GM23338 (cell line): ENCODE measurements at regions not wholly inside any gene's neighbourhood (a gene's known extent, or its start where the extent isn't known, plus 50 kb on each side); places are given as distances from the start of the nearest gene placed in this dataset.

Experiments
- ATAC-seq: fragments of 200-7000 bp; cut with Tn5 transposase; 3 replicates; pipeline ENCODE4 v1.9.1; 2020
- DNase-seq: peaks from one replicate; pipeline ENCODE4 v3.0.0-alpha.2; 2015; ENCODE audit warnings: low spot score
- H2AFZ ChIP-seq: fragments of 200-600 bp; sonication (generic); 2 replicates; pipeline ENCODE4 v1.8.0; 2016; ENCODE audit warnings: antibody characterized with exemption, mild to moderate bottlenecking, moderate library complexity
- H3F3A ChIP-seq: fragments of 200-600 bp; sonication (generic); replicated peaks from 2 replicates; pipeline ENCODE4 v1.8.0; 2017; ENCODE audit warnings: antibody characterized with exemption, mixed run types, low read depth
- H3K27ac ChIP-seq: fragments of 200-600 bp; sonication (generic); 2 replicates; pipeline ENCODE4 v1.6.1; 2016; ENCODE audit warnings: low read depth
- H3K27me3 ChIP-seq: fragments of 200-600 bp; sonication (generic); 2 replicates; pipeline ENCODE4 v1.8.0; 2016; ENCODE audit warnings: mild to moderate bottlenecking, mixed run types, moderate library complexity; ENCODE audit not compliant: insufficient read depth
- H3K36me3 ChIP-seq: fragments of 200-600 bp; sonication (generic); 2 replicates; pipeline ENCODE4 v1.8.0; 2016; ENCODE audit warnings: mild to moderate bottlenecking; ENCODE audit not compliant: insufficient read depth
- H3K4me1 ChIP-seq: fragments of 200-600 bp; sonication (generic); 2 replicates; pipeline ENCODE4 v1.8.0; 2016; ENCODE audit warnings: mild to moderate bottlenecking, moderate library complexity; ENCODE audit not compliant: insufficient read depth
- H3K4me2 ChIP-seq: fragments of 200-600 bp; sonication (generic); 2 replicates; pipeline ENCODE4 v1.7.1; 2017; ENCODE audit warnings: mixed run types
- H3K4me3 ChIP-seq: fragments of 200-600 bp; sonication (generic); 2 replicates; pipeline ENCODE4 v1.6.1; 2016; ENCODE audit warnings: mixed run types
- H3K79me2 ChIP-seq: fragments of 200-600 bp; sonication (generic); replicated peaks from 2 replicates; pipeline ENCODE4 v1.8.0; 2017; ENCODE audit warnings: mild to moderate bottlenecking; ENCODE audit not compliant: insufficient read depth
- H3K9me2 ChIP-seq: fragments of 200-600 bp; sonication (generic); 2 replicates; pipeline ENCODE4 v1.8.0; 2017; ENCODE audit not compliant: insufficient read depth
- H4K20me1 ChIP-seq: fragments of 200-600 bp; sonication (generic); replicated peaks from 2 replicates; pipeline ENCODE4 v1.8.0; 2017; ENCODE audit warnings: mild to moderate bottlenecking; ENCODE audit not compliant: insufficient read depth
- H3K27ac Mint-ChIP-seq: 2 replicates; pipeline ENCODE4 v1.8.0; 2020; ENCODE audit warnings: inconsistent platforms, mild to moderate bottlenecking, moderate library complexity, mixed read lengths
- H3K27me3 Mint-ChIP-seq: 3 replicates; pipeline ENCODE4 v1.8.0; 2022; ENCODE audit warnings: low read depth, mild to moderate bottlenecking, moderate library complexity, mixed read lengths, inconsistent platforms; ENCODE audit not compliant: insufficient read depth, poor library complexity
- H3K36me3 Mint-ChIP-seq: 3 replicates; pipeline ENCODE4 v1.8.0; 2021; ENCODE audit warnings: low read depth, mild to moderate bottlenecking, inconsistent platforms, moderate library complexity, mixed read lengths
- H3K4me1 Mint-ChIP-seq: 3 replicates; pipeline ENCODE4 v1.8.0; 2020; ENCODE audit warnings: mild to moderate bottlenecking, inconsistent platforms, mixed read lengths
- H3K4me3 Mint-ChIP-seq: 3 replicates; pipeline ENCODE4 v1.8.0; 2021; ENCODE audit warnings: moderate library complexity, mild to moderate bottlenecking, inconsistent platforms, mixed read lengths
- H3K9me3 Mint-ChIP-seq: 3 replicates; pipeline ENCODE4 v1.8.0; 2020; ENCODE audit warnings: moderate library complexity, mild to moderate bottlenecking, inconsistent platforms, mixed read lengths
- CREB1 ChIP-seq: fragments of 250-450 bp; sonication (Bioruptor Pico); IDR thresholded peaks from 2 replicates; pipeline ENCODE4 v1.5.0; 2020; ENCODE audit warnings: low read depth, mild to moderate bottlenecking, moderate library complexity
- EZH2 ChIP-seq: fragments of 200-600 bp; sonication (generic); IDR thresholded peaks from one replicate; pipeline ENCODE4 v1.8.0; 2017; ENCODE audit warnings: antibody characterized with exemption, mild to moderate bottlenecking, low read depth; ENCODE audit not compliant: unreplicated experiment
- EZH2phosphoT487 ChIP-seq: fragments of 200-600 bp; sonication (generic); IDR thresholded peaks from one replicate; pipeline ENCODE4 v1.8.1; 2018; ENCODE audit warnings: antibody characterized with exemption; ENCODE audit not compliant: unreplicated experiment
- JUNB ChIP-seq: IDR thresholded peaks from one replicate; pipeline ENCODE4 v1.6.1; 2016; ENCODE audit warnings: antibody characterized with exemption; ENCODE audit not compliant: unreplicated experiment
- NANOG ChIP-seq: IDR thresholded peaks from 2 replicates; pipeline ENCODE4 v1.6.1; 2016; ENCODE audit warnings: antibody characterized with exemption, borderline replicate concordance
- POLR2AphosphoS5 ChIP-seq: IDR thresholded peaks from 2 replicates; pipeline ENCODE4 v1.6.1; 2016; ENCODE audit warnings: antibody characterized with exemption, low read depth
- REST ChIP-seq: IDR thresholded peaks from one replicate; pipeline ENCODE4 v1.6.1; 2018; ENCODE audit warnings: antibody characterized with exemption; ENCODE audit not compliant: unreplicated experiment
- STAT1 ChIP-seq: IDR thresholded peaks from one replicate; pipeline ENCODE4 v1.6.1; 2016; ENCODE audit warnings: antibody characterized with exemption; ENCODE audit not compliant: unreplicated experiment
- ZNF114 ChIP-seq: fragments of 250-450 bp; sonication (Bioruptor Pico); IDR thresholded peaks from 2 replicates; pipeline ENCODE4 v1.5.0; 2020; ENCODE audit warnings: mild to moderate bottlenecking, moderate library complexity
- ZNF331 ChIP-seq: fragments of 250-450 bp; sonication (Bioruptor Pico); IDR thresholded peaks from 2 replicates; pipeline ENCODE4 v1.5.0; 2020; ENCODE audit warnings: low read depth, mild to moderate bottlenecking, moderate library complexity
- TF ChIP-seq, protein P1 (sequence below): fragments of 250-450 bp; sonication (Bioruptor Pico); IDR thresholded peaks from 2 replicates; pipeline ENCODE4 v1.5.0; 2020; ENCODE audit warnings: mild to moderate bottlenecking, moderate library complexity
- TF ChIP-seq, protein P2 (sequence below): IDR thresholded peaks from 2 replicates; pipeline ENCODE4 v1.6.1; 2016; ENCODE audit warnings: antibody characterized with exemption
- TF ChIP-seq, protein P3 (sequence below), 2 experiments: fragments of 200-600 bp in 1 of 2; sonication (generic) in 1 of 2; conservative IDR thresholded peaks; 2 replicates each; pipeline versions ENCODE4 v1.5.1 to v1.6.1; 2016 to 2017; ENCODE audit warnings: antibody characterized with exemption in 2 of 2, low read depth in 2 of 2, mild to moderate bottlenecking in 2 of 2, moderate library complexity in 1 of 2

GRCh38 chr4:45215976-45216542 is 489.7 kb upstream of the GNPDA2 start:
- Histone ChIP-seq H3K27ac (no peak overlapping the region), H2AFZ (no peak overlapping the region), H3K4me1 (no peaks in the 10 kb centered on the region), H3K36me3 (no peaks in the 10 kb centered on the region), H3K79me2 (no peaks in the 10 kb centered on the region), H3K4me2 (no peak overlapping the region), H3F3A (no peaks in the 10 kb centered on the region), H3K27me3 (no peaks in the 10 kb centered on the region), H4K20me1 (no peaks in the 10 kb centered on the region), H3K9me2 (peaks cover 4% of the 10 kb centered on the region; the same call in 1 of the 2 replicates), H3K4me3 (no peak overlapping the region)
- DNase-seq (no peak), ATAC-seq (no peak)
- no peaks in the 10 kb centered on the region for H3K36me3 Mint-ChIP-seq
- no peaks in the 10 kb centered on the region for H3K27me3 Mint-ChIP-seq
- H3K4me1 Mint-ChIP-seq: no peaks in the 10 kb centered on the region
- no peak overlapping the region for H3K27ac Mint-ChIP-seq
- no peak overlapping the region for H3K4me3 Mint-ChIP-seq
- TF ChIP-seq EZH2phosphoT487: no peak
- no peak for TF ChIP-seq CREB1
- TF ChIP-seq, protein P1, sequence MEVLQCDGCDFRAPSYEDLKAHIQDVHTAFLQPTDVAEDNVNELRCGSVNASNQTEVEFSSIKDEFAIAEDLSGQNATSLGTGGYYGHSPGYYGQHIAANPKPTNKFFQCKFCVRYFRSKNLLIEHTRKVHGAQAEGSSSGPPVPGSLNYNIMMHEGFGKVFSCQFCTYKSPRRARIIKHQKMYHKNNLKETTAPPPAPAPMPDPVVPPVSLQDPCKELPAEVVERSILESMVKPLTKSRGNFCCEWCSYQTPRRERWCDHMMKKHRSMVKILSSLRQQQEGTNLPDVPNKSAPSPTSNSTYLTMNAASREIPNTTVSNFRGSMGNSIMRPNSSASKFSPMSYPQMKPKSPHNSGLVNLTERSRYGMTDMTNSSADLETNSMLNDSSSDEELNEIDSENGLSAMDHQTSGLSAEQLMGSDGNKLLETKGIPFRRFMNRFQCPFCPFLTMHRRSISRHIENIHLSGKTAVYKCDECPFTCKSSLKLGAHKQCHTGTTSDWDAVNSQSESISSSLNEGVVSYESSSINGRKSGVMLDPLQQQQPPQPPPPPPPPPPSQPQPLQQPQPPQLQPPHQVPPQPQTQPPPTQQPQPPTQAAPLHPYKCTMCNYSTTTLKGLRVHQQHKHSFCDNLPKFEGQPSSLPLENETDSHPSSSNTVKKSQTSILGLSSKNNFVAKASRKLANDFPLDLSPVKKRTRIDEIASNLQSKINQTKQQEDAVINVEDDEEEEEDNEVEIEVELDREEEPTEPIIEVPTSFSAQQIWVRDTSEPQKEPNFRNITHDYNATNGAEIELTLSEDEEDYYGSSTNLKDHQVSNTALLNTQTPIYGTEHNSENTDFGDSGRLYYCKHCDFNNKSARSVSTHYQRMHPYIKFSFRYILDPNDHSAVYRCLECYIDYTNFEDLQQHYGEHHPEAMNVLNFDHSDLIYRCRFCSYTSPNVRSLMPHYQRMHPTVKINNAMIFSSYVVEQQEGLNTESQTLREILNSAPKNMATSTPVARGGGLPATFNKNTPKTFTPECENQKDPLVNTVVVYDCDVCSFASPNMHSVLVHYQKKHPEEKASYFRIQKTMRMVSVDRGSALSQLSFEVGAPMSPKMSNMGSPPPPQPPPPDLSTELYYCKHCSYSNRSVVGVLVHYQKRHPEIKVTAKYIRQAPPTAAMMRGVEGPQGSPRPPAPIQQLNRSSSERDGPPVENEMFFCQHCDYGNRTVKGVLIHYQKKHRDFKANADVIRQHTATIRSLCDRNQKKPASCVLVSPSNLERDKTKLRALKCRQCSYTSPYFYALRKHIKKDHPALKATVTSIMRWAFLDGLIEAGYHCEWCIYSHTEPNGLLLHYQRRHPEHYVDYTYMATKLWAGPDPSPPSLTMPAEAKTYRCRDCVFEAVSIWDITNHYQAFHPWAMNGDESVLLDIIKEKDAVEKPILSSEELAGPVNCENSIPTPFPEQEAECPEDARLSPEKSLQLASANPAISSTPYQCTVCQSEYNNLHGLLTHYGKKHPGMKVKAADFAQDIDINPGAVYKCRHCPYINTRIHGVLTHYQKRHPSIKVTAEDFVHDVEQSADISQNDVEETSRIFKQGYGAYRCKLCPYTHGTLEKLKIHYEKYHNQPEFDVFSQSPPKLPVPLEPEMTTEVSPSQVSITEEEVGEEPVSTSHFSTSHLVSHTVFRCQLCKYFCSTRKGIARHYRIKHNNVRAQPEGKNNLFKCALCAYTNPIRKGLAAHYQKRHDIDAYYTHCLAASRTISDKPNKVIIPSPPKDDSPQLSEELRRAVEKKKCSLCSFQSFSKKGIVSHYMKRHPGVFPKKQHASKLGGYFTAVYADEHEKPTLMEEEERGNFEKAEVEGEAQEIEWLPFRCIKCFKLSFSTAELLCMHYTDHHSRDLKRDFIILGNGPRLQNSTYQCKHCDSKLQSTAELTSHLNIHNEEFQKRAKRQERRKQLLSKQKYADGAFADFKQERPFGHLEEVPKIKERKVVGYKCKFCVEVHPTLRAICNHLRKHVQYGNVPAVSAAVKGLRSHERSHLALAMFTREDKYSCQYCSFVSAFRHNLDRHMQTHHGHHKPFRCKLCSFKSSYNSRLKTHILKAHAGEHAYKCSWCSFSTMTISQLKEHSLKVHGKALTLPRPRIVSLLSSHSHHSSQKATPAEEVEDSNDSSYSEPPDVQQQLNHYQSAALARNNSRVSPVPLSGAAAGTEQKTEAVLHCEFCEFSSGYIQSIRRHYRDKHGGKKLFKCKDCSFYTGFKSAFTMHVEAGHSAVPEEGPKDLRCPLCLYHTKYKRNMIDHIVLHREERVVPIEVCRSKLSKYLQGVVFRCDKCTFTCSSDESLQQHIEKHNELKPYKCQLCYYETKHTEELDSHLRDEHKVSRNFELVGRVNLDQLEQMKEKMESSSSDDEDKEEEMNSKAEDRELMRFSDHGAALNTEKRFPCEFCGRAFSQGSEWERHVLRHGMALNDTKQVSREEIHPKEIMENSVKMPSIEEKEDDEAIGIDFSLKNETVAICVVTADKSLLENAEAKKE (CRISPR knock-in tag): no peak
- no peak for TF ChIP-seq JUNB
- TF ChIP-seq REST: no peak
- no peak for TF ChIP-seq STAT1
- no peak for TF ChIP-seq POLR2AphosphoS5
- TF ChIP-seq, protein P2, sequence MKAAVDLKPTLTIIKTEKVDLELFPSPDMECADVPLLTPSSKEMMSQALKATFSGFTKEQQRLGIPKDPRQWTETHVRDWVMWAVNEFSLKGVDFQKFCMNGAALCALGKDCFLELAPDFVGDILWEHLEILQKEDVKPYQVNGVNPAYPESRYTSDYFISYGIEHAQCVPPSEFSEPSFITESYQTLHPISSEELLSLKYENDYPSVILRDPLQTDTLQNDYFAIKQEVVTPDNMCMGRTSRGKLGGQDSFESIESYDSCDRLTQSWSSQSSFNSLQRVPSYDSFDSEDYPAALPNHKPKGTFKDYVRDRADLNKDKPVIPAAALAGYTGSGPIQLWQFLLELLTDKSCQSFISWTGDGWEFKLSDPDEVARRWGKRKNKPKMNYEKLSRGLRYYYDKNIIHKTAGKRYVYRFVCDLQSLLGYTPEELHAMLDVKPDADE: no peak
- TF ChIP-seq EZH2: no peak
- TF ChIP-seq NANOG: no peak
- TF ChIP-seq, protein P3, sequence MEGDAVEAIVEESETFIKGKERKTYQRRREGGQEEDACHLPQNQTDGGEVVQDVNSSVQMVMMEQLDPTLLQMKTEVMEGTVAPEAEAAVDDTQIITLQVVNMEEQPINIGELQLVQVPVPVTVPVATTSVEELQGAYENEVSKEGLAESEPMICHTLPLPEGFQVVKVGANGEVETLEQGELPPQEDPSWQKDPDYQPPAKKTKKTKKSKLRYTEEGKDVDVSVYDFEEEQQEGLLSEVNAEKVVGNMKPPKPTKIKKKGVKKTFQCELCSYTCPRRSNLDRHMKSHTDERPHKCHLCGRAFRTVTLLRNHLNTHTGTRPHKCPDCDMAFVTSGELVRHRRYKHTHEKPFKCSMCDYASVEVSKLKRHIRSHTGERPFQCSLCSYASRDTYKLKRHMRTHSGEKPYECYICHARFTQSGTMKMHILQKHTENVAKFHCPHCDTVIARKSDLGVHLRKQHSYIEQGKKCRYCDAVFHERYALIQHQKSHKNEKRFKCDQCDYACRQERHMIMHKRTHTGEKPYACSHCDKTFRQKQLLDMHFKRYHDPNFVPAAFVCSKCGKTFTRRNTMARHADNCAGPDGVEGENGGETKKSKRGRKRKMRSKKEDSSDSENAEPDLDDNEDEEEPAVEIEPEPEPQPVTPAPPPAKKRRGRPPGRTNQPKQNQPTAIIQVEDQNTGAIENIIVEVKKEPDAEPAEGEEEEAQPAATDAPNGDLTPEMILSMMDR (conservative IDR thresholded peaks at IDR 0.05; ENCODE audit: low read depth in 2 of 2): no peak
- no peak for TF ChIP-seq ZNF114
- TF ChIP-seq ZNF331 (CRISPR knock-in tag): no peak
- H3K9me3 Mint-ChIP-seq: peaks cover 61% of the 10 kb centered on the region
